Calu3 (cell line): ENCODE measurements at regions not wholly inside any gene's neighbourhood (a gene's known extent, or its start where the extent isn't known, plus 50 kb on each side); places are given as distances from the start of the nearest gene placed in this dataset.

Experiments
- BruUV-seq: library from RNA; stranded (reverse); fragments of 400-500 nt; replicated peaks from 2 replicates; lab custom pipeline; 2021; lab: Mats Ljungman, UMichigan
- CTCF ChIA-PET: fragments of 300-600 bp; sonication (Branson Sonifier 250); formaldehyde crosslinking; loops from one replicate; lab custom pipeline; 2022; ENCODE audit warnings: antibody characterized with exemption; lab: Charles Lee
- DNase-seq: peaks from one replicate; pipeline ENCODE4 v3.0.0; 2022
- H3K27ac Mint-ChIP-seq: one replicate; pipeline ENCODE4 v1.8.0; 2022; ENCODE audit warnings: mixed read lengths; ENCODE audit not compliant: unreplicated experiment
- H3K27me3 Mint-ChIP-seq: one replicate; pipeline ENCODE4 v1.8.0; 2022; ENCODE audit warnings: mixed read lengths; ENCODE audit not compliant: unreplicated experiment
- H3K36me3 Mint-ChIP-seq: one replicate; pipeline ENCODE4 v1.8.0; 2022; ENCODE audit warnings: mild to moderate bottlenecking, moderate library complexity, mixed read lengths; ENCODE audit not compliant: insufficient read depth, unreplicated experiment
- H3K4me1 Mint-ChIP-seq: one replicate; pipeline ENCODE4 v1.8.0; 2022; ENCODE audit warnings: mild to moderate bottlenecking, low read depth, mixed read lengths; ENCODE audit not compliant: unreplicated experiment
- H3K4me3 Mint-ChIP-seq: one replicate; pipeline ENCODE4 v1.8.0; 2022; ENCODE audit warnings: mild to moderate bottlenecking, low read depth, moderate library complexity, mixed read lengths; ENCODE audit not compliant: unreplicated experiment
- H3K9me3 Mint-ChIP-seq: one replicate; pipeline ENCODE4 v1.8.0; 2022; ENCODE audit warnings: low read depth, mixed read lengths; ENCODE audit not compliant: unreplicated experiment
- intact Hi-C: fragments of 100-400 bp; cut with micrococcal nuclease; formaldehyde crosslinking; loops from one replicate; pipeline ENCODE4 v1.10.0; 2022; ENCODE audit not compliant: unreplicated experiment
- TF ChIP-seq, protein P1 (sequence below): fragments of 200-600 bp; IDR thresholded peaks from one replicate; pipeline ENCODE4 v1.8.0; 2022; ENCODE audit warnings: antibody characterized with exemption; ENCODE audit not compliant: unreplicated experiment

- intact Hi-C loops, result no loop called here
- Mint-ChIP-seq H3K27ac (no peak overlapping the region), H3K9me3 (peaks cover 15% of the 10 kb centered on the region), H3K4me3 (no peak overlapping the region), H3K27me3 (no peaks in the 10 kb centered on the region), H3K36me3 (no peaks in the 10 kb centered on the region), H3K4me1 (no peaks in the 10 kb centered on the region)
- CTCF ChIA-PET, result no interaction called here
- no TSS peak for BruUV-seq
- DNase-seq, result no peak
- TF ChIP-seq, protein P1, sequence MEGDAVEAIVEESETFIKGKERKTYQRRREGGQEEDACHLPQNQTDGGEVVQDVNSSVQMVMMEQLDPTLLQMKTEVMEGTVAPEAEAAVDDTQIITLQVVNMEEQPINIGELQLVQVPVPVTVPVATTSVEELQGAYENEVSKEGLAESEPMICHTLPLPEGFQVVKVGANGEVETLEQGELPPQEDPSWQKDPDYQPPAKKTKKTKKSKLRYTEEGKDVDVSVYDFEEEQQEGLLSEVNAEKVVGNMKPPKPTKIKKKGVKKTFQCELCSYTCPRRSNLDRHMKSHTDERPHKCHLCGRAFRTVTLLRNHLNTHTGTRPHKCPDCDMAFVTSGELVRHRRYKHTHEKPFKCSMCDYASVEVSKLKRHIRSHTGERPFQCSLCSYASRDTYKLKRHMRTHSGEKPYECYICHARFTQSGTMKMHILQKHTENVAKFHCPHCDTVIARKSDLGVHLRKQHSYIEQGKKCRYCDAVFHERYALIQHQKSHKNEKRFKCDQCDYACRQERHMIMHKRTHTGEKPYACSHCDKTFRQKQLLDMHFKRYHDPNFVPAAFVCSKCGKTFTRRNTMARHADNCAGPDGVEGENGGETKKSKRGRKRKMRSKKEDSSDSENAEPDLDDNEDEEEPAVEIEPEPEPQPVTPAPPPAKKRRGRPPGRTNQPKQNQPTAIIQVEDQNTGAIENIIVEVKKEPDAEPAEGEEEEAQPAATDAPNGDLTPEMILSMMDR, result no peak
These were observed 183.6 kb upstream of the TRPC5 start for GRCh38 chrX:112266136-112266535.

GRCh38 chrX:112259375-112259774 is 176.8 kb upstream of the TRPC5 start:
- no peaks in the 10 kb centered on the region for H3K4me1 Mint-ChIP-seq

GRCh38 chrX:112254896-112255295 is 172.3 kb upstream of the TRPC5 start:
- H3K4me1 Mint-ChIP-seq, result no peaks in the 10 kb centered on the region
- no peak overlapping the region for H3K27ac Mint-ChIP-seq
- no peaks in the 10 kb centered on the region for H3K36me3 Mint-ChIP-seq
- no TSS peak for BruUV-seq
- peaks cover 6% of the 10 kb centered on the region for H3K9me3 Mint-ChIP-seq
- CTCF ChIA-PET, result interaction anchor here (0.5 kb wide), 1 partner anchor 477 kb away, joined by 7 read pairs; no protein-coding TSS in a partner anchor
- no peaks in the 10 kb centered on the region for H3K27me3 Mint-ChIP-seq
- no peak for DNase-seq
- no peak overlapping the region for H3K4me3 Mint-ChIP-seq
- intact Hi-C loops, result no loop called here
- TF ChIP-seq, protein P1, result no peak

More at GRCh38 chrX:112259375-112259774, 176.8 kb upstream of the TRPC5 start:
- TF ChIP-seq, protein P1, result no peak
- no peak overlapping the region for H3K4me3 Mint-ChIP-seq
- CTCF ChIA-PET, result no interaction called here
- peaks cover 4% of the 10 kb centered on the region for H3K9me3 Mint-ChIP-seq
- DNase-seq, result no peak
- no TSS peak for BruUV-seq
- no peaks in the 10 kb centered on the region for H3K27me3 Mint-ChIP-seq
- intact Hi-C loops, result no loop called here
- no peak overlapping the region for H3K27ac Mint-ChIP-seq
- H3K36me3 Mint-ChIP-seq, result no peaks in the 10 kb centered on the region

DNA sequence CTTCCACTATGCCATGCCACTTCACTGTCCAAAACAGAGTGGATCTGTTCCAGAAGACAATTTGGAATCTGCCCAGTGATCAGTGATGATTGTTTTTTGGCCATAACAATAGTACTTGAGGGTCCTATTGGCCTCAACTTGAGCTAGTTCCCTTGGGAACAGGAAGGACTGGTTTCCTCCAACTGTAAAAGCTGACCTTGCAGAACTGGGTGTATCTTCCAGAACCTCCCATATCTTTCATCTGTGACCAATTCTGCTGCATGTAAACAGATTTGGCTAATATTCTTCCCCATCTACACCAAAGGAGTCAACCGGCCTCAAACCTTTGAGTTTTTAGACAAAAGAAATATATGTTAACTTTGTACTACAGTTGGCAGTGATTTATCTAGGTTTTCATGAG is 165.1 kb upstream of the TRPC5 start:
- intact Hi-C loops, result no loop called here
- H3K4me1 Mint-ChIP-seq, result no peaks in the 10 kb centered on the region
- H3K27me3 Mint-ChIP-seq, result no peaks in the 10 kb centered on the region
- no peak overlapping the region for H3K4me3 Mint-ChIP-seq
- CTCF ChIA-PET, result no interaction called here
- H3K9me3 Mint-ChIP-seq, result peaks cover 8% of the 10 kb centered on the region
- no TSS peak for BruUV-seq
- DNase-seq, result no peak
- no peak overlapping the region for H3K27ac Mint-ChIP-seq
- H3K36me3 Mint-ChIP-seq, result no peaks in the 10 kb centered on the region
- TF ChIP-seq, protein P1, result no peak
